HFF-Myc (cell line): ENCODE measurements at regions not wholly inside any gene's neighbourhood (a gene's known extent, or its start where the extent isn't known, plus 50 kb on each side); places are given as distances from the start of the nearest gene placed in this dataset.

Experiments
- DNase-seq: peaks from one replicate; pipeline ENCODE4 v3.0.0-alpha.2; 2011; ENCODE audit warnings: low read depth; ENCODE audit errors: extremely low read depth
- H3K4me3 ChIP-seq: replicated peaks from 2 replicates; pipeline ENCODE4 v1.5.1; 2011; ENCODE audit warnings: low read depth, mild to moderate bottlenecking, control low read depth, low read length
- TF ChIP-seq, protein P1 (sequence below): IDR thresholded peaks from 2 replicates; pipeline ENCODE4 v1.5.1; 2012; ENCODE audit warnings: mild to moderate bottlenecking, low read depth, low read length, control low read depth; ENCODE audit errors: missing control alignments

DNA sequence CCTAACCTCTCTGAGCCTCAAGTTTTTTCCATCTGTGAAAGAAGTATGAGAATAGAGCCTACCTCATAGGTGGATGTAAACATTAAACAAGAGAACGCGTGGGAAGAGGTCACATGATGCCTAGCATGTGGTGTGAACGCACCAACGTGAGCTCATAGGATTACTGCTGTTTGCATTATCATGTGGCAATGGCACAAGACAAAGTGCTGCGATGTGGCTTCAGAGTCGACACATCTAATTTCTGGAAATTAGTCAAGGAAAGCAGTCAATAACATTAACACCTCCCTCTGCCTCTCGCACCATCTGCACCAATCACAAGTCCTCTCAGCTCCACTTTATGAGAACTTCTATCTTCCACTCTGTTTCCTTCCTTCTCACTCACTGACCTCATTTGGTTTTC, 489.7 kb downstream of the COG6 start:
- DNase-seq = no peak
- no peak overlapping the region for H3K4me3 ChIP-seq
- TF ChIP-seq, protein P1, sequence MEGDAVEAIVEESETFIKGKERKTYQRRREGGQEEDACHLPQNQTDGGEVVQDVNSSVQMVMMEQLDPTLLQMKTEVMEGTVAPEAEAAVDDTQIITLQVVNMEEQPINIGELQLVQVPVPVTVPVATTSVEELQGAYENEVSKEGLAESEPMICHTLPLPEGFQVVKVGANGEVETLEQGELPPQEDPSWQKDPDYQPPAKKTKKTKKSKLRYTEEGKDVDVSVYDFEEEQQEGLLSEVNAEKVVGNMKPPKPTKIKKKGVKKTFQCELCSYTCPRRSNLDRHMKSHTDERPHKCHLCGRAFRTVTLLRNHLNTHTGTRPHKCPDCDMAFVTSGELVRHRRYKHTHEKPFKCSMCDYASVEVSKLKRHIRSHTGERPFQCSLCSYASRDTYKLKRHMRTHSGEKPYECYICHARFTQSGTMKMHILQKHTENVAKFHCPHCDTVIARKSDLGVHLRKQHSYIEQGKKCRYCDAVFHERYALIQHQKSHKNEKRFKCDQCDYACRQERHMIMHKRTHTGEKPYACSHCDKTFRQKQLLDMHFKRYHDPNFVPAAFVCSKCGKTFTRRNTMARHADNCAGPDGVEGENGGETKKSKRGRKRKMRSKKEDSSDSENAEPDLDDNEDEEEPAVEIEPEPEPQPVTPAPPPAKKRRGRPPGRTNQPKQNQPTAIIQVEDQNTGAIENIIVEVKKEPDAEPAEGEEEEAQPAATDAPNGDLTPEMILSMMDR = no peak

DNA sequence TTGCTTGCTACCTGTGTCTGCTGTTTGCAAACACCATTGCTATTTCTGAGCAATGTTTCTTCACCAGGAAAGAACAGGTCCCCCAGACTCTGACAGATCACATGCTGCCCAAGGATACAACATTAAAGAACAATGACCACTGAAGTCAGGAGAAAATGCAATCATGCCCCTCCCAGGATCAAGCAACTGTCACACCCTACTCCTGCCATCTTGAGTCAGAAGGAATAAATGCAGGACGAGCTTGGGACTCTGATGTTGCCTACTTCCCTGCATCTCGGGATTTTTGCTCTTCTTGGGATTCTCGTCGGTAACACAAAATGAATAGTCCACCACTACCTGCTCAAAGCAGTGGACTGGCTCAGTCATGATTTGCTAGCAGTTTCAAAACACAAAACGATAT, 490.6 kb downstream of the COG6 start:
- no peak overlapping the region for H3K4me3 ChIP-seq
- no peak for DNase-seq
- TF ChIP-seq, protein P1 = no peak

DNA sequence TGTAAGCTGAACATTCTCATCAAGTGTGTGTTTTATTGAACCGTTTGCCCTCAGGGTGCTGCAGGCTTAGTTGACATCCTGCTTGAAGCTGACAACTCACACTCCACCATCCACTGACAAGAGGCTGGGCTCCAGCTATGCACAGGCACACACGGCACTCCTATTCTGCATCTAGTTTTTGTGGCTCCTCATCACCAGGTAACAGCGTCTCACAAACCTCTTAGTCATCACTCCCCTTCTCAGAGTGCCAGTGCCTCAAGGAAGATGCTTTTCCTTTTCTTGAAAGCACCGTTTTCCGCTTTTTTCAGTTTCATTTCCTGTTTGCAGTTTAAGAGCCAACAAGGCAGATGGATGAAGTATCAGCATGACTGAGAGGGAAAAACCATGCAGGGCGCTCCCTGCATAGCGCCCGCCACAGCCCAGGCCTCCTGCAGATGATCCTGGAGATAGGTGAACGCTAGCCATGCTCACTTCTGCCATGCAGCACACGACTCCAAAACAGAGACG, 491.2 kb downstream of the COG6 start:
- no peak for DNase-seq
- H3K4me3 ChIP-seq = no peak overlapping the region
- TF ChIP-seq, protein P1 = no peak

DNA sequence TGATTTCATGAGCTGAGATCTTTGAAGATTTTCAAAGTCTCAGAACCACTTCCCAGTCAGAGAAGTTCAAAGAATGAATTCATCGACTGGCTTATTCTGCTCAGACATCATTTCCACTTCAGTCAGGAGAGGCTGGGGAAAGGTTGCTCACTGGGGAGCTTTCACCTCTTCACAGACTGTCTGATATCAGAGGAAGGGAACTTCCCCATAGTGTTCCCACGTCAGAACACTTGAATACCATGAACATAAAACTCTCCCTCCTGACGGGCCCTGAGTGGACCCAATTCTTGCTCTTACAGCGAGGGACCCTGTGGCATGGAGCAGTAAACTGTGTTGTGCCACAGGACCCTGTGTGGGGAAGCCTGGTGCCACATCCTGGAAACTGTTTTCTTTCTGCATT, 492.6 kb downstream of the COG6 start:
- no peak for DNase-seq
- TF ChIP-seq, protein P1 = no peak
- no peak overlapping the region for H3K4me3 ChIP-seq

DNA sequence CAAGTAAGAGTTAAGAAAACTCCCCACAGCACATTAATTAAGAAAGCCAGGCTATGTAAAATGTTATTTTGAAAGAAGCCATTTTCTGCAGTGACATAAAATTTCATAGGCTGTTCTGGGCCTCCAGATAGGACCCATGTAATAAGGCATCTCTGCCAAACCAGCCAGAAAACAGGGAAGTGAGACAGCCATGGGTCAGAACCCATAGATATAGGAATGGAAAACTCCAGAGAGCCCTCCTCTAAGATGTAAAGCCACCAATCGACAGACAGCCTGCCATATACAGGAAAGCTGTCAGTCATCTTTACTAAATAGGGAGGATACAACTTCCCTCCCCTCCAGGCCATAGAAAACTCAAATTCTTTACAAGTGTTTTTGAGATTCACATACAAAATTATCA, 493.3 kb downstream of the COG6 start:
- H3K4me3 ChIP-seq = no peak overlapping the region
- TF ChIP-seq, protein P1 = no peak
- no peak for DNase-seq

DNA sequence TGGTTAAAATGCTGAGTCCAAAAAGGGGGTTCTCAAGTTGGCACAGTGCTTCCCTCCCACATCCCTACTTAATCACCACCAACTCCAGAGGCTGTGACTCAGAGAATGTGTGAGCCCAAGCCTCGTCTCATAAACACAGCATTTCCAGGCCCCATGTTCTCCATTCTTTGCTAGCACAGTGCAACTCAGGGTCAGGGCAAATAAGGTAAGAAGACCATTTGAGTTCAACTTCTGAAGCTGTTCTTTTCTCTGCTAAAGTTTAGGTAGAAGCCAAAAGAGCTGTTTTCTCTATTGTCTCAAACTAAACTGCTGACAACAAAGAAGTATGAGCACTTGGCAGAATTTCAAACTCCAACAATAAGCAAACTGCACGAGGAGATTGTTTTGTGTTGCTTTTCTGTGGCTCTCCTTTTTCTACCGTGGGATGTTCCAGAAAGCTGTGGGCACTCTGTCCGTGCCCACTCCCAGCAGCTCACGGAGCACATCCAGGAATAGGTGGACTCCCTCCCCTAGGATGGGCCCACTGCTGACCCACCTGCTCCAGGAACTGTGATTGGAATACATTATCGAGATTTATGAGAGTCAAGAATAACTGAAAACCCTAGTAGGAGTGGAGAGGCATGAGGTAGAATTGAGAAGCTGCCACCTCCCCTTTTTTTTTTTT, 494.3 kb downstream of the COG6 start:
- DNase-seq = peak; percentile 42

More for the DNA sequence above, 494.3 kb downstream of the COG6 start:
- TF ChIP-seq, protein P1 = no peak
- H3K4me3 ChIP-seq = no peak overlapping the region
